Kidney epithelial cell (primary cell): ENCODE measurements at regions not wholly inside any gene's neighbourhood (a gene's known extent, or its start where the extent isn't known, plus 50 kb on each side); places are given as distances from the start of the nearest gene placed in this dataset.

Experiments
- DNase-seq: peaks from one replicate; pipeline ENCODE4 v3.0.0-alpha.2; 2010; ENCODE audit warnings: low read depth
- H3K27me3 ChIP-seq: 2 replicates; pipeline ENCODE4 v1.6.0; 2011; ENCODE audit warnings: low read length; ENCODE audit not compliant: control insufficient read depth, insufficient read depth
- H3K36me3 ChIP-seq: 2 replicates; pipeline ENCODE4 v1.5.1; 2011; ENCODE audit warnings: low read length; ENCODE audit not compliant: control insufficient read depth, insufficient read depth
- H3K4me3 ChIP-seq: 2 replicates; pipeline ENCODE4 v1.5.1; 2011; ENCODE audit warnings: low read depth, mild to moderate bottlenecking, control low read depth, low read length
- TF ChIP-seq, protein P1 (sequence below): IDR thresholded peaks from 2 replicates; pipeline ENCODE4 v1.5.1; 2011; ENCODE audit warnings: mild to moderate bottlenecking, moderate library complexity, low read length, control low read depth, inconsistent platforms; ENCODE audit not compliant: insufficient read depth, poor library complexity, severe bottlenecking

DNA sequence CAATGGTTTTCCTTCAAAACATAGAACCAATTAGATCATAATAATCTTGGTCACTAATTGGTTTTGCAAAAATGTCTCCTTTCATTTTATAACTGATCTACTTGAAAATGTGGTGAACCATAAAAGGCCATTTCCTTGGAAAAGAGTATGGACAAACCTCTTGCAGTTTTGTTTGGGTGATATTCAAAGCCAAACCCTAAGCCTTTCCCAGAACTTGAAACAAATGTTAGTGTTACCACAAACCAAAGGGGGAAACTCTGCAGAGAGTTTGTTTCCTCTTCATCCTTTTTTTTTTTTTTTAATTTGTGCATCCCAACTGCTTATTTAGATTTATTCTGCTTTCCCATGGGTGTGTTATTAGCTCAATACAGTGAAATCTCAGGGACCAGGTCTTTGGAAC, 204.4 kb upstream of the ADAMTSL1 start:
- Histone ChIP-seq H3K27me3 (no peaks in the 10 kb centered on the region), H3K4me3 (no peak overlapping the region), H3K36me3 (peaks cover 1% of the 10 kb centered on the region)
- TF ChIP-seq, protein P1, sequence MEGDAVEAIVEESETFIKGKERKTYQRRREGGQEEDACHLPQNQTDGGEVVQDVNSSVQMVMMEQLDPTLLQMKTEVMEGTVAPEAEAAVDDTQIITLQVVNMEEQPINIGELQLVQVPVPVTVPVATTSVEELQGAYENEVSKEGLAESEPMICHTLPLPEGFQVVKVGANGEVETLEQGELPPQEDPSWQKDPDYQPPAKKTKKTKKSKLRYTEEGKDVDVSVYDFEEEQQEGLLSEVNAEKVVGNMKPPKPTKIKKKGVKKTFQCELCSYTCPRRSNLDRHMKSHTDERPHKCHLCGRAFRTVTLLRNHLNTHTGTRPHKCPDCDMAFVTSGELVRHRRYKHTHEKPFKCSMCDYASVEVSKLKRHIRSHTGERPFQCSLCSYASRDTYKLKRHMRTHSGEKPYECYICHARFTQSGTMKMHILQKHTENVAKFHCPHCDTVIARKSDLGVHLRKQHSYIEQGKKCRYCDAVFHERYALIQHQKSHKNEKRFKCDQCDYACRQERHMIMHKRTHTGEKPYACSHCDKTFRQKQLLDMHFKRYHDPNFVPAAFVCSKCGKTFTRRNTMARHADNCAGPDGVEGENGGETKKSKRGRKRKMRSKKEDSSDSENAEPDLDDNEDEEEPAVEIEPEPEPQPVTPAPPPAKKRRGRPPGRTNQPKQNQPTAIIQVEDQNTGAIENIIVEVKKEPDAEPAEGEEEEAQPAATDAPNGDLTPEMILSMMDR: no peak
- no peak for DNase-seq

DNA sequence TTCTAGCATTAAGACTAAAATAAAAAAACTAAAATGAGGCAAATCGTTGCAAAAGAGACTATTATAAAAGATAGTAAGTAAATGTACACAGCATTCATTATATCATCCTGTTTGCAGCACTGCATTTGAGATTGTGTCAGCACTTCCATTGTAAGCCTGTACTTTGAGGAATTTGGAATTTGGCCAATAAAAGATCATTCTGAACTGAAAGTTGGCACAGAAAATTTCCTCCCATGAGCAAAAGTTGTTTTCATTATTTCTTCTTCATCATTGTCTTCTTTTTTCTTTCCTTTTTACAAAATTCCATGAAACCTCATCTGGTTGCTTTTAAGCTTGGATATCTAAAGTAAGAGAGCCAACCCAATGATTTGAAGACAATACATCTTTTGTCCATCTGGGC, 199.3 kb upstream of the ADAMTSL1 start:
- TF ChIP-seq, protein P1: no peak
- Histone ChIP-seq H3K36me3 (no peaks in the 10 kb centered on the region), H3K27me3 (no peaks in the 10 kb centered on the region), H3K4me3 (no peak overlapping the region)
- DNase-seq: no peak

- H3K4me3 ChIP-seq: no peak overlapping the region
- no peak for DNase-seq
- TF ChIP-seq, protein P1: no peak
- no peaks in the 10 kb centered on the region for H3K27me3 ChIP-seq
- H3K36me3 ChIP-seq: no peaks in the 10 kb centered on the region
Measured at GRCh38 chr9:18275313-18275990, 198.5 kb upstream of the ADAMTSL1 start.

GRCh38 chr9:18281291-18281690, 192.7 kb upstream of the ADAMTSL1 start:
- no peak for DNase-seq
- Histone ChIP-seq H3K36me3 (no peaks in the 10 kb centered on the region), H3K27me3 (no peaks in the 10 kb centered on the region), H3K4me3 (no peak overlapping the region)
- TF ChIP-seq, protein P1: no peak

- DNase-seq: no peak
- no peaks in the 10 kb centered on the region for H3K36me3 ChIP-seq
- no peaks in the 10 kb centered on the region for H3K27me3 ChIP-seq
- TF ChIP-seq, protein P1: no peak
- H3K4me3 ChIP-seq: no peak overlapping the region
Measured at GRCh38 chr9:18294229-18294628, 179.7 kb upstream of the ADAMTSL1 start.

DNA sequence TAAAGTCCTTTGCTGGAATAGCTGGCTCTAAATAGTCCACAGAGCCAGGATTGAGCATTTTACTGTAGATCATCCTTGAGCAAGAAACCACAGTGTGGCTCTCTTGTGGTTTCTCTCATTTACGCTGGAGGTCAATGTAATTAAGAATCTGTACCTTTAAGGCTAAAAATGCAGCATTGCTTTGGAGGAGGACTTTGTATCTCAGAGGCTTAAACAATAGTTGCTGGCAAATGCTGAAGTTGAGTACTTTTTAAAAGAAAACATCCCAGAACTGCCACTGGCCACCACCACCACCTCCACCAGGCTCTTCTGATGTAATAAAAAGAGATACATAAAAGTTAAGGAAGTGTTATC, 177.3 kb upstream of the ADAMTSL1 start:
- TF ChIP-seq, protein P1: no peak
- DNase-seq: no peak
- H3K27me3 ChIP-seq: no peaks in the 10 kb centered on the region
- H3K4me3 ChIP-seq: no peak overlapping the region
- H3K36me3 ChIP-seq: no peaks in the 10 kb centered on the region
